ENCODE measurements at regions not wholly inside any gene's neighbourhood (a gene's known extent, or its start where the extent isn't known, plus 50 kb on each side); places are given as distances from the start of the nearest gene placed in this dataset.
"Not testable (repeated sequence)": the region's sequence is repeated elsewhere in the genome, so short reads cannot be mapped to it uniquely, and the experiment has no call there.

DNA sequence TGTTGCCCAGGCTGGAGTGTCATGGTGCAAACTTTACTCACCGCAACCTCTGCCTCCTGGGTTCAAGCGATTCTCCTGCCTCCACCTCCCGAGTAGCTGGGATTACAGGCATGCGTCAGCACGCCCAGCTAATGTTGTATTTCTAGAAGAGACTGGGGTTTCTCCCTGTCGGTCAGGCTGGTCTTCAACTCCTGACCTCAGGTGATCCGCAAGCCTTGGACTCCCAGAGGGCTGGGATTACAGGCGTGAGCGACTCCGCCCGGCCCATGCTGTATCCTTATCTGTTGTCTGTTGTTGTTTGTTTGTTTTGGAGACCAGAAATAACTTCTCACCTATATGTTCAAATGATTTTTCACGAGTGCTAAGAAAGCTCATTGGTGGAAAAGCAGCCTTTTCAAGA, 81.2 kb upstream of the HMX1 start:
- peaks cover 41% of the 10 kb centered on the region for H3K27me3 Mint-ChIP-seq (ENCODE audit: low read depth, unreplicated experiment)
- not testable (repeated sequence) for FAIRE-seq; H3K9me3 Mint-ChIP-seq (ENCODE audit: unreplicated experiment)

DNA sequence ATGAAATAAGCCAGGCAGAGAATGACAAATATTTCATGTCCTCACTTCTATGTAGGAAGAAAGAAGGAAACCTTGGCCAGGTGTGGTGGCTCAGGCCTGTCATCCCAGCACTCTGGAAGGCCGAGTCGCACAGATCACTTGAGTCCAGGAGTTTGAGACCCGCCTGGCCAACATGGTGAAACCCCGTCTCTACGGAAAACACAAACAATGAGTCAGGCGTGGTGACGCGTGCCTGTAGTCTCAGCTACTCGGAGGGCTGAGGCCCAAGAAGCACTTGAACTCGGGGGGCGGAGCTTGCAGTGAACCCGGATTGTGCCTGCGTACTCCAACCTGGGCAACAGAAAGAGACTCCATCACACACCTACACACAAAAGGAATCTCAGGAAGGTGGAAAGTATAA, 80.5 kb upstream of the HMX1 start:
- not testable (repeated sequence) for H3K4me3 Mint-ChIP-seq (ENCODE audit: unreplicated experiment)

More for the DNA sequence above, 81.2 kb upstream of the HMX1 start:
- H4K20me1 ChIP-seq (ENCODE audit: insufficient read depth, low read length); H3K27me3 ChIP-seq (ENCODE audit: insufficient read depth, low read length); H3K4me3 Mint-ChIP-seq (ENCODE audit: unreplicated experiment); H3K4me1 Mint-ChIP-seq (ENCODE audit: low read depth, unreplicated experiment); H3K79me2 ChIP-seq (ENCODE audit: insufficient read depth, low read length); DNase-seq (ENCODE audit: low read depth); H3K9me3 ChIP-seq (ENCODE audit: insufficient read depth, low read depth, low read length); H3K4me3 ChIP-seq (ENCODE audit: insufficient read depth, low read depth, low read length); H3K27ac ChIP-seq (ENCODE audit: low read depth, low read length); H3K9ac ChIP-seq (ENCODE audit: low read length); H3K36me3 ChIP-seq (ENCODE audit: insufficient read depth, low read length); H2AFZ ChIP-seq (ENCODE audit: low read depth, low read length); H3K36me3 Mint-ChIP-seq (ENCODE audit: low read depth, unreplicated experiment); H3K4me1 ChIP-seq (ENCODE audit: insufficient read depth, low read length); H3K4me2 ChIP-seq (ENCODE audit: low read length); H3K27ac Mint-ChIP-seq (ENCODE audit: unreplicated experiment): not testable (repeated sequence)

DNA sequence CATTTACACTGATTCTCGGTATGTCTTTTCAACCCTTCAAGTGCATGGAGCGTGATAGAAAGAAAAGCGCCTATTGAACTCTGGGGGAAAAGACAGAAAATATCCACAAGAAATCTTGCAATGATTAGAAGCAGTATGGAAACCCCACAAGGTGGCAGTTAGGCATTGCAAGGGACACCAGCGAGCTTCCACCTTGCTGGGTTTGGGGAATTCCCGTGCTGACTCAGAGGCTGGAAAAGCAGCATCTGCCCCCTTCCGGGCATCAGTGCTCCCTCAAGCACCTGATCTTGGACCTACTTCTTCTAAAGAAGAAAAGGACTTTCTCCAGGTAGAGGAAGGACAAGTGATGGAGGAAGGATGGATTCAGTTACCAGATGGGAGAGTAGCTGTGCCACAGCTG, 73.9 kb upstream of the HMX1 start:
- H3K4me1 Mint-ChIP-seq (ENCODE audit: low read depth, unreplicated experiment); H3K4me2 ChIP-seq (ENCODE audit: low read length); H3K9me3 Mint-ChIP-seq (ENCODE audit: unreplicated experiment); H3K27me3 ChIP-seq (ENCODE audit: insufficient read depth, low read length); H3K4me1 ChIP-seq (ENCODE audit: insufficient read depth, low read length); H3K4me3 Mint-ChIP-seq (ENCODE audit: unreplicated experiment); FAIRE-seq; H3K36me3 ChIP-seq (ENCODE audit: insufficient read depth, low read length); H3K79me2 ChIP-seq (ENCODE audit: insufficient read depth, low read length); H3K9ac ChIP-seq (ENCODE audit: low read length); H3K4me3 ChIP-seq (ENCODE audit: insufficient read depth, low read depth, low read length); H3K27ac Mint-ChIP-seq (ENCODE audit: unreplicated experiment); H3K9me3 ChIP-seq (ENCODE audit: insufficient read depth, low read depth, low read length); DNase-seq (ENCODE audit: low read depth); H3K27ac ChIP-seq (ENCODE audit: low read depth, low read length); H4K20me1 ChIP-seq (ENCODE audit: insufficient read depth, low read length); H2AFZ ChIP-seq (ENCODE audit: low read depth, low read length); H3K36me3 Mint-ChIP-seq (ENCODE audit: low read depth, unreplicated experiment): not testable (repeated sequence)
- H3K27me3 Mint-ChIP-seq (ENCODE audit: low read depth, unreplicated experiment): peaks cover 34% of the 10 kb centered on the region

More for the DNA sequence above, 80.5 kb upstream of the HMX1 start:
- H3K9ac ChIP-seq (ENCODE audit: low read length); H3K4me3 ChIP-seq (ENCODE audit: insufficient read depth, low read depth, low read length); H3K4me1 ChIP-seq (ENCODE audit: insufficient read depth, low read length); H2AFZ ChIP-seq (ENCODE audit: low read depth, low read length); H3K4me1 Mint-ChIP-seq (ENCODE audit: low read depth, unreplicated experiment); H3K4me2 ChIP-seq (ENCODE audit: low read length); H3K27ac ChIP-seq (ENCODE audit: low read depth, low read length); H3K36me3 ChIP-seq (ENCODE audit: insufficient read depth, low read length); H3K9me3 ChIP-seq (ENCODE audit: insufficient read depth, low read depth, low read length); H3K27ac Mint-ChIP-seq (ENCODE audit: unreplicated experiment); H3K36me3 Mint-ChIP-seq (ENCODE audit: low read depth, unreplicated experiment); DNase-seq (ENCODE audit: low read depth); H3K27me3 ChIP-seq (ENCODE audit: insufficient read depth, low read length); H3K79me2 ChIP-seq (ENCODE audit: insufficient read depth, low read length); H4K20me1 ChIP-seq (ENCODE audit: insufficient read depth, low read length); H3K9me3 Mint-ChIP-seq (ENCODE audit: unreplicated experiment); FAIRE-seq: not testable (repeated sequence)
- peaks cover 45% of the 10 kb centered on the region for H3K27me3 Mint-ChIP-seq (ENCODE audit: low read depth, unreplicated experiment)

DNA sequence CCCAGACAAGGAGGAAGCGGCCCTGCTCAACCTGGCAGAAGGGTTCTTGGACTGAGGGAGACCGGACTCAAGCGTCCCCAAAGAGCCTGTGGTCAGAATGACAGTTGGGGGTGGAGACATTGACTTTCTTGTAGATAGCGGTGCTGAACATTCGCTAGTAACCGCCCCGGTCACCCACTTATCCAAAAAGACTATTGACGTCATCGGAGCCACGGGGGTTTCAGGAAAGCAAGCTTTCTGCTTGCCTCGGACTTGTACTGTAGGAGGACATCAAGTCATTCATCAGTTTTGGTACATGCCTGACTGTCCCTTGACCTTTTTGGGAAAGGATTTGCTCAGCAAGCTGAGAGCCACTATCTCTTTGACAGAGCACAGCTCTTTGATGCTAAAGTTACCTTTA, 71.7 kb upstream of the HMX1 start:
- not testable (repeated sequence) for H2AFZ ChIP-seq (ENCODE audit: low read depth, low read length); H3K36me3 Mint-ChIP-seq (ENCODE audit: low read depth, unreplicated experiment); H3K9ac ChIP-seq (ENCODE audit: low read length); H3K9me3 Mint-ChIP-seq (ENCODE audit: unreplicated experiment); H3K27ac Mint-ChIP-seq (ENCODE audit: unreplicated experiment); H3K4me2 ChIP-seq (ENCODE audit: low read length); H3K27ac ChIP-seq (ENCODE audit: low read depth, low read length); H3K9me3 ChIP-seq (ENCODE audit: insufficient read depth, low read depth, low read length); H3K4me1 ChIP-seq (ENCODE audit: insufficient read depth, low read length); H3K36me3 ChIP-seq (ENCODE audit: insufficient read depth, low read length); DNase-seq (ENCODE audit: low read depth); H3K4me3 Mint-ChIP-seq (ENCODE audit: unreplicated experiment); H4K20me1 ChIP-seq (ENCODE audit: insufficient read depth, low read length); H3K4me3 ChIP-seq (ENCODE audit: insufficient read depth, low read depth, low read length); H3K4me1 Mint-ChIP-seq (ENCODE audit: low read depth, unreplicated experiment); H3K79me2 ChIP-seq (ENCODE audit: insufficient read depth, low read length); FAIRE-seq; H3K27me3 ChIP-seq (ENCODE audit: insufficient read depth, low read length)
- H3K27me3 Mint-ChIP-seq (ENCODE audit: low read depth, unreplicated experiment): peaks cover 26% of the 10 kb centered on the region

- FAIRE-seq; H3K27ac Mint-ChIP-seq (ENCODE audit: unreplicated experiment); H3K36me3 Mint-ChIP-seq (ENCODE audit: low read depth, unreplicated experiment); H3K9me3 ChIP-seq (ENCODE audit: insufficient read depth, low read depth, low read length); H3K27me3 ChIP-seq (ENCODE audit: insufficient read depth, low read length); H3K9me3 Mint-ChIP-seq (ENCODE audit: unreplicated experiment); H3K4me1 Mint-ChIP-seq (ENCODE audit: low read depth, unreplicated experiment); H3K27ac ChIP-seq (ENCODE audit: low read depth, low read length); H3K4me3 ChIP-seq (ENCODE audit: insufficient read depth, low read depth, low read length); H3K79me2 ChIP-seq (ENCODE audit: insufficient read depth, low read length); H2AFZ ChIP-seq (ENCODE audit: low read depth, low read length); H3K36me3 ChIP-seq (ENCODE audit: insufficient read depth, low read length); H4K20me1 ChIP-seq (ENCODE audit: insufficient read depth, low read length); DNase-seq (ENCODE audit: low read depth); H3K9ac ChIP-seq (ENCODE audit: low read length); H3K4me2 ChIP-seq (ENCODE audit: low read length); H3K4me1 ChIP-seq (ENCODE audit: insufficient read depth, low read length); H3K4me3 Mint-ChIP-seq (ENCODE audit: unreplicated experiment): not testable (repeated sequence)
- H3K27me3 Mint-ChIP-seq (ENCODE audit: low read depth, unreplicated experiment): peaks cover 23% of the 10 kb centered on the region
Measured at GRCh38 chr4:8942088-8942487, 70.4 kb upstream of the HMX1 start.

GRCh38 chr4:8941492-8941805, 69.8 kb upstream of the HMX1 start:
- DNase-seq (ENCODE audit: low read depth); H3K9me3 ChIP-seq (ENCODE audit: insufficient read depth, low read depth, low read length); FAIRE-seq; H3K9ac ChIP-seq (ENCODE audit: low read length); H3K4me2 ChIP-seq (ENCODE audit: low read length); H3K4me1 Mint-ChIP-seq (ENCODE audit: low read depth, unreplicated experiment); H3K27me3 ChIP-seq (ENCODE audit: insufficient read depth, low read length); H2AFZ ChIP-seq (ENCODE audit: low read depth, low read length); H4K20me1 ChIP-seq (ENCODE audit: insufficient read depth, low read length); H3K79me2 ChIP-seq (ENCODE audit: insufficient read depth, low read length); H3K4me1 ChIP-seq (ENCODE audit: insufficient read depth, low read length); H3K9me3 Mint-ChIP-seq (ENCODE audit: unreplicated experiment); H3K27ac Mint-ChIP-seq (ENCODE audit: unreplicated experiment); H3K4me3 ChIP-seq (ENCODE audit: insufficient read depth, low read depth, low read length); H3K4me3 Mint-ChIP-seq (ENCODE audit: unreplicated experiment); H3K27ac ChIP-seq (ENCODE audit: low read depth, low read length); H3K36me3 Mint-ChIP-seq (ENCODE audit: low read depth, unreplicated experiment); H3K36me3 ChIP-seq (ENCODE audit: insufficient read depth, low read length): not testable (repeated sequence)
- peaks cover 28% of the 10 kb centered on the region for H3K27me3 Mint-ChIP-seq (ENCODE audit: low read depth, unreplicated experiment)

All from astrocyte (in vitro differentiated cells and primary cell).